ENCODE measurements at regions not wholly inside any gene's neighbourhood (a gene's known extent, or its start where the extent isn't known, plus 50 kb on each side); places are given as distances from the start of the nearest gene placed in this dataset.

DNA sequence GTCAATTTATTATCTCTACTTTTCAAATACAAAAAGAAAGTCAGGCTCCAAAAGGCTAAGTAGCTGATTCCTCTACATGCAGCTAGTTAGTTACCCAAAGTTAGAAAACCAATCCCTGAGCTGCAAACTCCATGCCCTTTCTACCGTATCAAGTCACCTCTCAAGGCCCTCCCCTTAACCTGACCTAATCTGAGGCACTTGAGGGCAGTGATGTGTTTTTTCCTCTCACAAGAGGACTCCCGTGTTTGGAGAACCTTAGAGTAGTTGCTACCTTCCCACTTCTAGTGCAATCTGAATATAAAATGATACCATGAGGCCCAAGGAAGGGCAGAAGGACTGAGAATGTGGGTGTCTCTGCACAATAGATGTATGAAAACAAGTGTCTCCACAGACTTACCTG, 907.9 kb upstream of the CELF4 start:
- Histone ChIP-seq H3K4me1 (ENCODE audit: insufficient read depth, low read length, severe bottlenecking) (no peaks in the 10 kb centered on the region), H3K9me2 (ENCODE audit: low read depth, low read length) (no peaks in the 10 kb centered on the region), H3K27ac (ENCODE audit: low read depth, low read length, poor library complexity, severe bottlenecking) (no peak overlapping the region), H3K79me2 (ENCODE audit: insufficient read depth, low read length) (no peaks in the 10 kb centered on the region), H3F3A (ENCODE audit: insufficient read depth, low read length) (no peaks in the 10 kb centered on the region), H3K9me3 (ENCODE audit: low read length) (no peaks in the 10 kb centered on the region), H3K27me3 (ENCODE audit: insufficient read depth, low read length) (no peaks in the 10 kb centered on the region), H3K4me2 (ENCODE audit: low read length) (no peak overlapping the region), H3K4me3 (ENCODE audit: low read depth, low read length, poor library complexity, severe bottlenecking) (no peak overlapping the region), H3K36me3 (ENCODE audit: insufficient read depth, low read length) (no peaks in the 10 kb centered on the region), H2AFZ (ENCODE audit: low read length) (no peak overlapping the region), H4K20me1 (ENCODE audit: insufficient read depth, low read length) (no peaks in the 10 kb centered on the region), H3K9ac (ENCODE audit: low read length) (no peak overlapping the region)
- TF ChIP-seq CTCF (IDR thresholded peaks at IDR 0.05; ENCODE audit: low read length) (no peak), EZH2 (IDR thresholded peaks at IDR 0.05; ENCODE audit: borderline replicate concordance, low read length) (no peak)

DNA sequence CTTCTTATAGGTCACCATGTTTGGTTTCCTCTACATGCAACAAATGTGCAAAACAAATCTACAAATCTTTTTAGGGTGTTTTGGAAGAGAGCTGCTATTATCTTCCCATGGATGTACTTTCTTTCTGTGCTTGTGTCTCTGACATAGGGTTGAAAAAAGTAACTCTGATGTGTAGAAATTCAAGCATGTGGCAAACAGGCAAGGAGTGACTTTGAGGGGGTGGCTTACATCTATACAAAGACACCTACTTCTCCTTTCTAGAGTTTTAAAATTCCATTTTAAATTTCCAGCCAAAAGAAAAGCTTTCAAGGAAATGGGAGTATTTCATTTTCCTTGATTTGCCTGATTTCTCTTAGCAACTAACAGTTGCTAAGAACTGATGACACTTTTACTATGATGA, 904.8 kb upstream of the CELF4 start:
- no peaks in the 10 kb centered on the region for H3K9me3 ChIP-seq (ENCODE audit: low read length)
- H3K27ac ChIP-seq (ENCODE audit: low read depth, low read length, poor library complexity, severe bottlenecking), result no peak overlapping the region
- H3F3A ChIP-seq (ENCODE audit: insufficient read depth, low read length), result no peaks in the 10 kb centered on the region
- H3K9ac ChIP-seq (ENCODE audit: low read length), result no peak overlapping the region
- no peaks in the 10 kb centered on the region for H3K4me1 ChIP-seq (ENCODE audit: insufficient read depth, low read length, severe bottlenecking)
- no peak overlapping the region for H3K4me2 ChIP-seq (ENCODE audit: low read length)
- H2AFZ ChIP-seq (ENCODE audit: low read length), result no peak overlapping the region
- TF ChIP-seq EZH2 (IDR thresholded peaks at IDR 0.05; ENCODE audit: borderline replicate concordance, low read length) (no peak), CTCF (IDR thresholded peaks at IDR 0.05; ENCODE audit: low read length) (no peak)
- no peaks in the 10 kb centered on the region for H4K20me1 ChIP-seq (ENCODE audit: insufficient read depth, low read length)
- H3K9me2 ChIP-seq (ENCODE audit: low read depth, low read length), result no peaks in the 10 kb centered on the region
- H3K79me2 ChIP-seq (ENCODE audit: insufficient read depth, low read length), result no peaks in the 10 kb centered on the region
- H3K27me3 ChIP-seq (ENCODE audit: insufficient read depth, low read length), result no peaks in the 10 kb centered on the region
- H3K4me3 ChIP-seq (ENCODE audit: low read depth, low read length, poor library complexity, severe bottlenecking), result no peak overlapping the region
- no peaks in the 10 kb centered on the region for H3K36me3 ChIP-seq (ENCODE audit: insufficient read depth, low read length)

- Histone ChIP-seq H3K79me2 (ENCODE audit: insufficient read depth, low read length) (no peaks in the 10 kb centered on the region), H3K4me1 (ENCODE audit: insufficient read depth, low read length, severe bottlenecking) (no peaks in the 10 kb centered on the region), H3K36me3 (ENCODE audit: insufficient read depth, low read length) (no peaks in the 10 kb centered on the region), H3K9ac (ENCODE audit: low read length) (no peak overlapping the region), H3F3A (ENCODE audit: insufficient read depth, low read length) (no peaks in the 10 kb centered on the region), H3K27ac (ENCODE audit: low read depth, low read length, poor library complexity, severe bottlenecking) (no peak overlapping the region), H2AFZ (ENCODE audit: low read length) (no peak overlapping the region), H3K4me2 (ENCODE audit: low read length) (no peak overlapping the region), H3K27me3 (ENCODE audit: insufficient read depth, low read length) (no peaks in the 10 kb centered on the region), H4K20me1 (ENCODE audit: insufficient read depth, low read length) (no peaks in the 10 kb centered on the region), H3K4me3 (ENCODE audit: low read depth, low read length, poor library complexity, severe bottlenecking) (no peak overlapping the region), H3K9me3 (ENCODE audit: low read length) (no peaks in the 10 kb centered on the region), H3K9me2 (ENCODE audit: low read depth, low read length) (no peaks in the 10 kb centered on the region)
- TF ChIP-seq CTCF (IDR thresholded peaks at IDR 0.05; ENCODE audit: low read length) (no peak), EZH2 (IDR thresholded peaks at IDR 0.05; ENCODE audit: borderline replicate concordance, low read length) (no peak)
Observed at GRCh38 chr18:38466426-38466825, 900.8 kb upstream of the CELF4 start.
